ENCODE measurements at regions not wholly inside any gene's neighbourhood (a gene's known extent, or its start where the extent isn't known, plus 50 kb on each side); places are given as distances from the start of the nearest gene placed in this dataset.
A peak's percentile ranks its signal among the peaks of the same experiment; 100 is the strongest.

DNA sequence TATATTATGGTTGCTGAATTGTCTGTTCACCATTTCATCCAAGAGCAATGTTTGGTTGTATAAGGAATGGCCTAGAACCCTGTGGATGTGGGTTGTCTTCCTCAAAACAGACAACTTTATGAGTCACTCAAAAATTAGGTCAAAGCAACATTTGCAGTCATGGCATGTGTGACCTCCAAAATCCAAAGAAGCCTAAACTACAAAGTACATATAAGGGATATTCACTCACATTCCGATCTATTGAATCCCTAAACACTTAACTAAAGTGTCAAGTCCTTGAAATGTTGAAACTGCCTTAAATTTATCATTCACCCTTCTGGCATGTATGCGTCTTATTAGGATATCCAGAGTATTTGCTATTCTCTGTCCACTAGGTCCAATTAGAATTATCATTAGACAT lies 491.5 kb downstream of the NUF2 start:
- H3K27ac ChIP-seq, result no peak overlapping the region

DNA sequence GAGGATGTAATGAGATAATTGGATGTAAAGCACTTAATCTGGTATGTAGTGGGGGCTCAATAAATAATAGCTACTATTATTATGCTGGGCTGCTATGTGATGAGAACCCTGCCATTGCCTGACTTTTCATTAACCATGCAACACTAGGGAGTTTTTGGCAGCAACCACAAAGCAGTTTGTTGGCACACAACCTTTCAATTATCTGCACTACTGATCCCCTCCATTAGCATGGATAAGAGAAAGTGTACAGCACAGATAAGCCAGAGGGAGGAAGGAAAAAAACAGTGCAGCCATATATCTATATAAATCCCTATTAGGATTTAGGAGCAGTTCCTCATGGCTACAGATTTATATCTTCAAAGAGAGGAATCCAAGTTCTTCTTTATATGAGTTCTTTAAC lies 498.5 kb downstream of the NUF2 start:
- H3K27ac ChIP-seq, result no peak overlapping the region
- TF ChIP-seq, protein P1, sequence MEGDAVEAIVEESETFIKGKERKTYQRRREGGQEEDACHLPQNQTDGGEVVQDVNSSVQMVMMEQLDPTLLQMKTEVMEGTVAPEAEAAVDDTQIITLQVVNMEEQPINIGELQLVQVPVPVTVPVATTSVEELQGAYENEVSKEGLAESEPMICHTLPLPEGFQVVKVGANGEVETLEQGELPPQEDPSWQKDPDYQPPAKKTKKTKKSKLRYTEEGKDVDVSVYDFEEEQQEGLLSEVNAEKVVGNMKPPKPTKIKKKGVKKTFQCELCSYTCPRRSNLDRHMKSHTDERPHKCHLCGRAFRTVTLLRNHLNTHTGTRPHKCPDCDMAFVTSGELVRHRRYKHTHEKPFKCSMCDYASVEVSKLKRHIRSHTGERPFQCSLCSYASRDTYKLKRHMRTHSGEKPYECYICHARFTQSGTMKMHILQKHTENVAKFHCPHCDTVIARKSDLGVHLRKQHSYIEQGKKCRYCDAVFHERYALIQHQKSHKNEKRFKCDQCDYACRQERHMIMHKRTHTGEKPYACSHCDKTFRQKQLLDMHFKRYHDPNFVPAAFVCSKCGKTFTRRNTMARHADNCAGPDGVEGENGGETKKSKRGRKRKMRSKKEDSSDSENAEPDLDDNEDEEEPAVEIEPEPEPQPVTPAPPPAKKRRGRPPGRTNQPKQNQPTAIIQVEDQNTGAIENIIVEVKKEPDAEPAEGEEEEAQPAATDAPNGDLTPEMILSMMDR (conservative IDR thresholded peaks at IDR 0.05), result no peak
- no peak for TF ChIP-seq ZFX (IDR thresholded peaks at IDR 0.05)

More for the DNA sequence above, 491.5 kb downstream of the NUF2 start:
- TF ChIP-seq, protein P1 (conservative IDR thresholded peaks at IDR 0.05), result no peak

- H3K27ac ChIP-seq, result no peak overlapping the region
- TF ChIP-seq, protein P1 (conservative IDR thresholded peaks at IDR 0.05), result peak; percentile 59
- TF ChIP-seq ZFX (IDR thresholded peaks at IDR 0.05), result no peak
Measured at GRCh38 chr1:163820766-163821165, 499.0 kb downstream of the NUF2 start.

GRCh38 chr1:163821679-163822078 lies 499.9 kb downstream of the NUF2 start:
- TF ChIP-seq, protein P1 (conservative IDR thresholded peaks at IDR 0.05), result no peak
- TF ChIP-seq ZFX (IDR thresholded peaks at IDR 0.05), result no peak

GRCh38 chr1:163823017-163823416 lies 501.3 kb downstream of the NUF2 start:
- no peak overlapping the region for H3K27ac ChIP-seq
- TF ChIP-seq ZFX (IDR thresholded peaks at IDR 0.05), result no peak
- TF ChIP-seq, protein P1 (conservative IDR thresholded peaks at IDR 0.05), result no peak

More at GRCh38 chr1:163821679-163822078, 499.9 kb downstream of the NUF2 start:
- H3K27ac ChIP-seq, result no peak overlapping the region

DNA sequence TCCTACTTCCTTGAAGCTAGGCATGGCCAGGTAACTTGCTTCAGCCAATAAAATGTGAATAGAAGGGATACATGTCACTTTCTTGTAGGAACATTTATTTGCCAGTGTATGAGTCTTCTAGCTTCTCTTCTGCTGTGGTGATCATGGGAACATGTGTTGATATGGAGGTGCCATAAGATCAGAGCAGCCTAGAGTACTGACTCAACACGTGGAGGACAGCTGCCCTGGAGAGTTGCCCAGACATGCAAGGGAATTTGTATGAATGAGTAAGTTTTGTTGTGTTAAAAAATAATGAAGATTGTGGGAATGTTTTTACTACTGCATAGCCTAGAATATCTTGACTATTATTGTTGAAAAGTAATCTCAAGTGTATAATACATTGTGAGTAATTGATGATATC lies 502.3 kb downstream of the NUF2 start:
- no peak overlapping the region for H3K27ac ChIP-seq
- TF ChIP-seq, protein P1 (conservative IDR thresholded peaks at IDR 0.05), result no peak
- TF ChIP-seq ZFX (IDR thresholded peaks at IDR 0.05), result no peak

GRCh38 chr1:163824490-163824889 lies 502.7 kb downstream of the NUF2 start:
- TF ChIP-seq, protein P1 (conservative IDR thresholded peaks at IDR 0.05), result no peak
- no peak for TF ChIP-seq ZFX (IDR thresholded peaks at IDR 0.05)
- no peak overlapping the region for H3K27ac ChIP-seq
